C4-2B (cell line): ENCODE measurements at regions not wholly inside any gene's neighbourhood (a gene's known extent, or its start where the extent isn't known, plus 50 kb on each side); places are given as distances from the start of the nearest gene placed in this dataset.

Experiments
- ZFX ChIP-seq: fragments of 450-650 bp; IDR thresholded peaks from 2 replicates; pipeline ENCODE4 v1.6.1; 2017
- TF ChIP-seq, protein P1 (sequence below): fragments of 450-650 bp; conservative IDR thresholded peaks from 2 replicates; pipeline ENCODE4 v1.5.1; 2017; ENCODE audit warnings: mild to moderate bottlenecking

DNA sequence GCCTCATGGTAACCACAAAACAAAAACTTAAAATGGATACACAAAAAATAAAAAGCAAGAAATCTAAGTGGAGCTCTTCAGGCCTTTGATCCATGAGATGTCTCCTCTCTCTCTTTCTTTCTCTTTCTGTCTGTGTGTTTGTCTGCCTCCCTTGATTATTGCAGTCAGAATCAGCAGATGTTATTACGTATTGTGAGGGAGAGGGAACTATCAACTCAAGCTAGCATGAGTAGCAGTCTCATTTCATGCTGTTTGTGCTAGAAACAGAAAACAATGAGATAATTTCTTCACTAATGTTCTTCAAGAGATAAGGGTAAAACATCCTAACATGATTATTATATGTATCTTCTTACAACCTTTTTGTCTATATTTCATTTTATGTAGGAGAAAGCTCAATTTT lies 103.7 kb upstream of the PDC start:
- TF ChIP-seq, protein P1, sequence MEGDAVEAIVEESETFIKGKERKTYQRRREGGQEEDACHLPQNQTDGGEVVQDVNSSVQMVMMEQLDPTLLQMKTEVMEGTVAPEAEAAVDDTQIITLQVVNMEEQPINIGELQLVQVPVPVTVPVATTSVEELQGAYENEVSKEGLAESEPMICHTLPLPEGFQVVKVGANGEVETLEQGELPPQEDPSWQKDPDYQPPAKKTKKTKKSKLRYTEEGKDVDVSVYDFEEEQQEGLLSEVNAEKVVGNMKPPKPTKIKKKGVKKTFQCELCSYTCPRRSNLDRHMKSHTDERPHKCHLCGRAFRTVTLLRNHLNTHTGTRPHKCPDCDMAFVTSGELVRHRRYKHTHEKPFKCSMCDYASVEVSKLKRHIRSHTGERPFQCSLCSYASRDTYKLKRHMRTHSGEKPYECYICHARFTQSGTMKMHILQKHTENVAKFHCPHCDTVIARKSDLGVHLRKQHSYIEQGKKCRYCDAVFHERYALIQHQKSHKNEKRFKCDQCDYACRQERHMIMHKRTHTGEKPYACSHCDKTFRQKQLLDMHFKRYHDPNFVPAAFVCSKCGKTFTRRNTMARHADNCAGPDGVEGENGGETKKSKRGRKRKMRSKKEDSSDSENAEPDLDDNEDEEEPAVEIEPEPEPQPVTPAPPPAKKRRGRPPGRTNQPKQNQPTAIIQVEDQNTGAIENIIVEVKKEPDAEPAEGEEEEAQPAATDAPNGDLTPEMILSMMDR = no peak; the same call in 1 of the 2 replicates
- no peak for TF ChIP-seq ZFX
